Dendritic cell treated with granulocyte-macrophage colony-stimulating factor and Interleukin-4, amounts not matched to agents 40 ng/mL and 50 ng/mL, for 4 days (primary cell): ENCODE measurements at regions not wholly inside any gene's neighbourhood (a gene's known extent, or its start where the extent isn't known, plus 50 kb on each side); places are given as distances from the start of the nearest gene placed in this dataset.
"Not testable (repeated sequence)": the region's sequence is repeated elsewhere in the genome, so short reads cannot be mapped to it uniquely, and the experiment has no call there.

ENCODE experiments used
- H3K27ac Mint-ChIP-seq: one replicate; pipeline ENCODE4 v1.8.0; 2022; ENCODE audit warnings: mild to moderate bottlenecking, mixed read lengths
- H3K27me3 Mint-ChIP-seq: one replicate; pipeline ENCODE4 v1.8.0; 2022; ENCODE audit warnings: mild to moderate bottlenecking, mixed read lengths
- H3K36me3 Mint-ChIP-seq: one replicate; pipeline ENCODE4 v1.8.0; 2022; ENCODE audit warnings: low read depth, mixed read lengths
- H3K4me1 Mint-ChIP-seq: one replicate; pipeline ENCODE4 v1.8.0; 2022; ENCODE audit warnings: low read depth, mixed read lengths
- H3K4me3 Mint-ChIP-seq: one replicate; pipeline ENCODE4 v1.8.0; 2022; ENCODE audit warnings: mild to moderate bottlenecking, moderate library complexity, mixed read lengths
- H3K9me3 Mint-ChIP-seq: one replicate; pipeline ENCODE4 v1.8.0; 2022; ENCODE audit warnings: mixed read lengths
- intact Hi-C: fragments of 100-400 bp; cut with micrococcal nuclease; formaldehyde crosslinking; loops from one replicate; pipeline ENCODE4 v1.15.0; 2022

DNA sequence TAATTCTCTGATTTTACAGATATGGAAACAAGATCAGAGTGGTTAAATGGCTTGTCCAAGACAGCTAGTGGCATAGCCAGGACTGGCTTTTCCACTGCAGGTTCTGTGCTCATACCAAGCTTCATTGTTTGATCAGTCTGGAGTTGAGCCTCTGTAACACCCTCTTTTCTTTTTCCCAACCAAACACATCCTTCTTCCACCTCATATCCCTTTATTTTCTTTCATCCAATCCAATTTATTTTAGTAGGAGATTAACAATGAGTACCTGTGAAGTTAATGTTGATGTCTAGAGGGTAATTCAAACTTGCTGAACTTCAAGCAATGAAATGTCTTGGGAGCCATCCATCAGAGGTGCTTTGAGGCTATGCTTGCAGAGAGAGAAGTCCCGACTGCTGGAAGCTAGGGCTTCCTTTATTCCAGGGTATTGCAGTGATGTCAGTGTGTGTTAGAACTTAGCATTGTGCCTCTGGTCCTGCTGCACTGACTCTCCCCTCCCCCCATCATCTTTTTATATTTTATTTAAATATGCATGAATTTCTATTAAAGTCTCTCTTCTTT is 452.1 kb upstream of the PDE3A start:
- no peaks in the 10 kb centered on the region for H3K27me3 Mint-ChIP-seq
- H3K36me3 Mint-ChIP-seq = no peaks in the 10 kb centered on the region
- intact Hi-C loops = loop anchor here (5.0 to 10.0 kb wide), 3 partner anchors 161 to 1256 kb away; no protein-coding TSS in a partner anchor
- H3K9me3 Mint-ChIP-seq = peaks cover 12% of the 10 kb centered on the region
- no peak overlapping the region for H3K4me3 Mint-ChIP-seq
- H3K4me1 Mint-ChIP-seq = peaks cover 12% of the 10 kb centered on the region
- no peak overlapping the region for H3K27ac Mint-ChIP-seq

DNA sequence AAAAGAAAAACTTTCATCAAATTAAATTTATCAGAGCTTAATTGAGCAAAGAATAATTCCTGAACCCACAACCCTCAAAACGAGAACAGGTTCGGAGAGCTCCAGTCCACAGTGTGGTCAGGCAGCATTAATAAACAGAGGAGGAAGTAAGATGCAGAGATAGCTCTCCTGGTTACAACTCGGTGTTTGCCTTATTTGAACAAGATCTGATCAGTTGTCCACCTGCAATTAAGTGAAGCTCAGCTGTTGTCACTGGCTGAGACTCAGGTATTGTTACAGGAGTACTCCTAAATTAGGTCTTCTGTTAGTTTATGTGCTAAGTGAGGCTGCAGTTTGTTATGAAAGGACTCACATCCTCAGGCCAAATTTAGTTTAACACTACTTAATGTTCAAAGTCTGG is 451.4 kb upstream of the PDE3A start:
- Mint-ChIP-seq H3K36me3 (no peaks in the 10 kb centered on the region), H3K27ac (no peak overlapping the region), H3K9me3 (peaks cover 18% of the 10 kb centered on the region), H3K4me1 (peaks cover 17% of the 10 kb centered on the region), H3K4me3 (no peak overlapping the region), H3K27me3 (no peaks in the 10 kb centered on the region)
- intact Hi-C loops = loop anchor here (5.0 to 10.0 kb wide), 3 partner anchors 162 to 1255 kb away; no protein-coding TSS in a partner anchor

DNA sequence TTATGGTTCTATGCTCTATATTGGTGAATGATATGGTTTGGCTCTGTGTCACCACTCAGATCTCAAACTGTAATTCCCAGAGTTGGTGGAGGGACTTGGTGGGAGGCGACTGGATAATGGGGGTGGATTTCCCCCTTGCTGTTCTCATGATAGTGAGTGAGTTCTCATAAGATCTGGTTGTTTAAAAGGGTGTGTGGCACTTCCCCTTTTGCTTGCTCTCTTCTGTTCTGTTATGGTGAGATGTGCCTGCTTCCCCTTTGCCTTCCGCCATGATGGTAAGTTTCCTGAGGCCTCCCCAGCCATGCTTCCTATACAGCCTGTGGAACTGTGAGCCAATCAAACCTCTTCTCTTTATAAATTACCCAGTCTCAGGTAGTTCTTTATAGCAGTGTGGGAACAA is 446.6 kb upstream of the PDE3A start:
- H3K27ac Mint-ChIP-seq, H3K27me3 Mint-ChIP-seq, H3K4me3 Mint-ChIP-seq, H3K4me1 Mint-ChIP-seq, H3K36me3 Mint-ChIP-seq, intact Hi-C loops: not testable (repeated sequence)
- H3K9me3 Mint-ChIP-seq = peaks cover 28% of the 10 kb centered on the region

DNA sequence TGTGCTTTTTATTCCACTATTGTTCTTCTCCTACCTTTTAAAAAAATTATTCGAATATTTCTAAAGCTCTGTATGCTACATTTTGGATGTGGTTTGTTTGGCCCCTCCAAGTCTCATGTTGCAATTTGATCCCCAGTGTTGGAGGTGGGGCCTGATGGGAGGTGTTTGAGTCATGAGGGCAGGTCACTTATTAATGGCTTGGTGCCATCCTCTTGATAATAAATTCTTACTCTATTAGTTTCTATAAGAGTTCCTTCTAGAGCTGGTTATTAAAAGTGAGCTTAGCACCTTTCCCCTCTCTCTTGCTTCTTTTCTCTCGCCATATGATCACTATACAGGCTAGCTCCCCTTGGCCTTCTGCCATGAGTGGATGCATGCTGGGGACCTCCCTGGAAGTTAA is 445.6 kb upstream of the PDE3A start:
- intact Hi-C loops = no loop called here
- Mint-ChIP-seq H3K27me3 (no peaks in the 10 kb centered on the region), H3K9me3 (peaks cover 28% of the 10 kb centered on the region), H3K4me3 (no peak overlapping the region), H3K27ac (no peak overlapping the region), H3K36me3 (no peaks in the 10 kb centered on the region), H3K4me1 (peaks cover 5% of the 10 kb centered on the region)

DNA sequence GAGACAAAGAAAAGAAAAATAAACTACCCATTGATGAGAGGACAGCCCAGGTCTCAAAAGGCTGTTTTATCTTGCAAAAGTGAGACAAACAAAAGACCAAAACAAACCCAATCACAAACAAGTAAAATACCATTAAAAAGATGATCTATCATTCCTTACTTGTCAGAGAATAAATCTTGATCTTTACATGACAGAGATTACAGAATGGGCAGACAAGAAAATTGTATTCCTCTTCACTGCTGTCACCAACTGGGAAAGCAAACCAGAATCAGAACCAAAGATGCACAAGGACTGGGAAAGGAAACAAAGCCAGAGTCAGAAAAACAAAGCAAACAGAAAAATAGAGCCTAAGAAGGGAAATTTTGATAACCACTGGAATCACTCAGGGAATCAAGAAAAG is 444.0 kb upstream of the PDE3A start:
- Mint-ChIP-seq H3K9me3 (peaks cover 28% of the 10 kb centered on the region), H3K27me3 (no peaks in the 10 kb centered on the region)
- intact Hi-C loops = no loop called here

DNA sequence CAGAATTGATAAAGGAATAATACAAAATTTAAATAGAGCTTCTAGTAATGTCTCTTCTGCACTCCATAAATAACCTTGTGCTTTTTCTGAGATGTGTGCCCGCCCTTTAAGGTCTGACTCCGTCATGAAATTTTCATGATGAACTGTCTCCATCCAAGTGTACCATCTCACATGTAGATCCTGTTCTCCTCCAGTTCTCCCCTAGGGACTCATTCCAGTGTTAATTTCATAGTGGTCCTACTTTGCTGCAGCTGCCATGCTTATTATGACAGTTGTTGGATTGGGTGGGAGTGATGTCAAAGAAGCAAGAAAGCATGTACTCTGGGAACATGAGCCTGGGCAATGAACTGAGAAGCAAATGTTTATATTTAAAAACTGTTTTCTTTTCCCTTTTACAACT is 442.5 kb upstream of the PDE3A start:
- no peaks in the 10 kb centered on the region for H3K36me3 Mint-ChIP-seq
- H3K9me3 Mint-ChIP-seq = peaks cover 17% of the 10 kb centered on the region
- intact Hi-C loops = no loop called here

More for the DNA sequence above, 444.0 kb upstream of the PDE3A start:
- no peak overlapping the region for H3K27ac Mint-ChIP-seq
- H3K4me1 Mint-ChIP-seq = peaks cover 5% of the 10 kb centered on the region
- no peaks in the 10 kb centered on the region for H3K36me3 Mint-ChIP-seq
- H3K4me3 Mint-ChIP-seq = no peak overlapping the region

DNA sequence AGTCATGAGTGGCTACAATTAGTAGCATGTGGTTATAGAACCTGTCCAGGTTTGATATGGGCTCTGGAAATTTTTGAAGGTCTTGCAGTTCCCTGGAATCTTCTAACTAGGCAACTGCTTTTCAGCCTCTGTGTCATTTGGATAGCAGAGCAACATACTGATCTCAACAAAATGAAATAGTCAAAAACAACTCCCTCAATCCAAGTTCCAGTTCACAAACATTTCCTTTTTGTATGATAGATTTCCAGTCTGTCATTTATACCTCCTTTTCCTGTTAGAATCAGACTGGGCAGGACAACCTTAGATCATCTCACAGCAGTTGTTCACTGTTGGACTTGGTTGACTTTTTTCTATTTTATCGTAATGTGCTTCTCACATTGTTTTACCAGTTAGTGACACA is 442.1 kb upstream of the PDE3A start:
- H3K4me3 Mint-ChIP-seq = no peak overlapping the region
- H3K27me3 Mint-ChIP-seq = no peaks in the 10 kb centered on the region
- H3K27ac Mint-ChIP-seq = no peak overlapping the region
- H3K4me1 Mint-ChIP-seq = peaks cover 5% of the 10 kb centered on the region
- intact Hi-C loops = no loop called here
- no peaks in the 10 kb centered on the region for H3K36me3 Mint-ChIP-seq
- H3K9me3 Mint-ChIP-seq = peaks cover 16% of the 10 kb centered on the region

More for the DNA sequence above, 442.5 kb upstream of the PDE3A start:
- H3K4me3 Mint-ChIP-seq = no peak overlapping the region
- no peak overlapping the region for H3K27ac Mint-ChIP-seq
- H3K4me1 Mint-ChIP-seq = peaks cover 5% of the 10 kb centered on the region
- no peaks in the 10 kb centered on the region for H3K27me3 Mint-ChIP-seq

DNA sequence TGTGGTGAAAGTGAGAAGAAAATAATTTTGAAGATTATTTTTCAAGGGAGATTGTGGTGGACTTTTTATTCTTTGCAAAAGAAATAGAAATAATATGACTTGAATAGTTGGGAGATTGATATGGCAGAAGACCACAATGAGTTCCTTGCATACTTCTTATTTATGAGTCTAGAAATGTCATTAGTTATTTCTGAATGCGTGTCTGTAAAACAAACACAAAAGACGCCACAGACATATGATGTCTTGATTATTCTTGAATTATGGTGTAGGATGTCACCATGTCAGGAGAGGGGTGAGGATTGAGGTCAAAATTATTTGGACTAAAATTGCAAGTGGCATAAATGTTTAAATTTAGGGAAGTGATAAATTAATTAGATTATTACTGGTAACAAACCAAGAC is 440.7 kb upstream of the PDE3A start:
- no peak overlapping the region for H3K27ac Mint-ChIP-seq
- intact Hi-C loops = no loop called here
- no peaks in the 10 kb centered on the region for H3K27me3 Mint-ChIP-seq
- H3K4me1 Mint-ChIP-seq = no peaks in the 10 kb centered on the region
- no peak overlapping the region for H3K4me3 Mint-ChIP-seq
- H3K36me3 Mint-ChIP-seq = no peaks in the 10 kb centered on the region
- H3K9me3 Mint-ChIP-seq = peaks cover 3% of the 10 kb centered on the region

DNA sequence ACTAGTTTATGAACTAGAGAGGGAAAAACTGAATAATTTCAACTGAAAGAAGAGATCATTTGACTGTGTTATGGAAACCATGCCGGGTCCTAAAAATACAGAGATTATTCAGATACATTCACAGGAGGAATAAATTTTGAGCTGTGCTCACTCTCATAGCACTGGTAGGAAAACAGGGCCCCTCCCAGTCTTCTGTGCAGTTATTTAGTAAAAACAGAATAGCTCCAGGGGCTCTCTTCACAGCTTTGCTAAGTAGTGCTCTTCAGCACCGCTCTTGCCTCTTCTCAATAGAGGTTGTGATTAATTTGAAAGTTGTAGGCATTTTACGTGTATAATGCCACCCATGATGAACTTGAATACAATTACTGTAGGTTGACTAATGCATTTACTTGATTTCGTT is 435.9 kb upstream of the PDE3A start:
- Mint-ChIP-seq H3K27me3 (no peaks in the 10 kb centered on the region), H3K9me3 (no peaks in the 10 kb centered on the region), H3K27ac (no peak overlapping the region), H3K4me1 (no peaks in the 10 kb centered on the region), H3K36me3 (no peaks in the 10 kb centered on the region), H3K4me3 (no peak overlapping the region)
- intact Hi-C loops = no loop called here

DNA sequence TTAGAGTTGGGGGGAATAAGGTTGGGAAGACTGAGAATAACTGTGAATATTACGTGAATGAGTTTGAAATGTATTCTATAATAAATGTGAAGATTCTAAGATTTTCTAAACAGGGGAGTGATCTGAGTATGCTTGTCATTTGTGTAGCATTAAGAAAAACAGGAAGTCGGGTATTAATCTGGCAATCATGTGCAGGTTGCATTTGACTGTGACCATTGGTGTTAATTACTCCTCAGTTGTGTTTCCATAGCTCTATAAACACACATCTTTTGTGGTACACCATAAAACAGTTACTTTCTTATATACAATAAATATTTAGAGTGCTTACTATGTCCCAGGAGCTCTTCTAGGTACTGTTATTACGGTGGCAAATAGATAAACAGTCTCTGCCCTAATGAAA is 434.4 kb upstream of the PDE3A start:
- no peaks in the 10 kb centered on the region for H3K36me3 Mint-ChIP-seq
- no peaks in the 10 kb centered on the region for H3K27me3 Mint-ChIP-seq
- intact Hi-C loops = no loop called here
- H3K4me3 Mint-ChIP-seq = no peak overlapping the region
- no peak overlapping the region for H3K27ac Mint-ChIP-seq
- H3K4me1 Mint-ChIP-seq = no peaks in the 10 kb centered on the region
- no peaks in the 10 kb centered on the region for H3K9me3 Mint-ChIP-seq

DNA sequence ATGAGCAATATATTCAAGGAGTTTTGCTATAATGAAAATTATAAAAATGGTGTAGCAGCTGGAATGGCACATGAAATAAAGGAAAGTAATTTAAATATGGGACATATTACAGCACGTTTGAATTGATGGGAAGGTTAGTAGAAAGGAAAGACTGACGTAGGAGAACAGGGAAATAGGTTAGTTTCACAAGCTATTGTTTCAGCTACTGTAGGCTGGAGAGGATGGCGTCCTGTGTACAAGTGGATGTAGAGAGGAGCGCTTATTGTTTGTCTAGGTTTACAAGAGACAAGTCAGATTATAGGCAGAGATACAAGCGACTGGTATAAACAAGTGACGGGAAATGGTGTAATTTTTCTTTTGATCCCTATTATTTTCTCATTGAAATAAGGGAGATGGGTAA is 431.2 kb upstream of the PDE3A start:
- no peaks in the 10 kb centered on the region for H3K36me3 Mint-ChIP-seq
- no peak overlapping the region for H3K27ac Mint-ChIP-seq
- H3K9me3 Mint-ChIP-seq = no peaks in the 10 kb centered on the region
- H3K27me3 Mint-ChIP-seq = no peaks in the 10 kb centered on the region
- no peaks in the 10 kb centered on the region for H3K4me1 Mint-ChIP-seq
- no peak overlapping the region for H3K4me3 Mint-ChIP-seq
- intact Hi-C loops = no loop called here

DNA sequence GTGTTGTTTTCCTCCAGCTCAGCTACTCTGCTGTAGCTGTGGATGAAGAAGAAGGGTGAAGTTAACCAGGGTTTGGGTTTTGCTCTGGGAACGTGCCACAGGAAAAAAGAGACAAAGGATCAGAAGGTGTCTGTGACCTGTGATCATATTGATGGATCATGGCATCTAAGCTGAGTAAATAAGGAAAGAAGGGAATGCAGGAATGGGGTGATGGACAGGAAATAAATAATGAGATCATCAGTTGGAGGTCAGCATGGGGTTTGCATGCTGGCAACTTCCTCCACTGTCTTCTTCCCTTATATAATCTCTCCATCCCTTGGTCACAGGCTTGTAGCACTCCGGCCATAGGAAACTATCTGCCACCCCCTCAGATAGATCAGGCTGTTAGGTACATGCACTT is 430.3 kb upstream of the PDE3A start:
- no peaks in the 10 kb centered on the region for H3K36me3 Mint-ChIP-seq
- no peak overlapping the region for H3K4me3 Mint-ChIP-seq
- no peaks in the 10 kb centered on the region for H3K27me3 Mint-ChIP-seq
- no peak overlapping the region for H3K27ac Mint-ChIP-seq
- no peaks in the 10 kb centered on the region for H3K9me3 Mint-ChIP-seq
- no peaks in the 10 kb centered on the region for H3K4me1 Mint-ChIP-seq
- intact Hi-C loops = no loop called here

DNA sequence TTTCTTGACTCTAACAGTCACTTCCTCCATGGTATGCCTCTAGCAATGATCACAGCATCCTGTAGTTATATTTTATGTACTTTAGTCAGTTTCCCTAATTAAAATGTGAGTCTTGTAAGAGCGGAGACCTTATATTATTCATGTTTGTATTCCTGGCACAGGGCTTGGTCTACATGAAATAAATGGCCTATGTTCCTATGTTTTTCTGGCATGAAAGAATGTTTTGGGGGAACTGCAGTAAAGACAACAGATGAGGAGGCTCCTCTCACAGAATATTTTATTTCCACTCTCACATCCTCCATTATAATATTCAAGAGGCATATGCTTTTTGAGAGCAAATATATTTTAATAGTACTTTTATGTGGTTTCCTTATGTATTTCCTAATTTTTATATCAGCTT is 429.8 kb upstream of the PDE3A start:
- Mint-ChIP-seq H3K36me3 (no peaks in the 10 kb centered on the region), H3K9me3 (no peaks in the 10 kb centered on the region), H3K27me3 (no peaks in the 10 kb centered on the region), H3K4me1 (no peaks in the 10 kb centered on the region), H3K4me3 (no peak overlapping the region), H3K27ac (no peak overlapping the region)
- intact Hi-C loops = no loop called here

DNA sequence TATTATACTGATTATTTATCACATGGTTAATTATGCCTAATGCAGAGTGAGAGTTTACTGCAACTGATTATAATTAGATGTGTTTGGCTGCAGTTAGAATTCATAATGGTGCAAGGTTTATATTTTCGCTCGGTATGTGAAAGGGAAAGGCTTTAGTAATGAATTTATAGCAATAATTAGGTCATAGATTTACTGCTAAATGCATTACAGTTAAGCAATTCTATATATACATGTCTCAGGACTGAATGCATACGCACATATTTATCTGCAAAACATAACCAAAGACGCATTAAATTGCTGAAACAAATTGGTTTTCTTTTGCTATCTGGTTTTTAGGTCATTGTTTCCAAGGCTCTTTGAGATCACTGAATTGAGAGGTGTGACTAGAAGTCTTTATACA is 428.1 kb upstream of the PDE3A start:
- H3K9me3 Mint-ChIP-seq = no peaks in the 10 kb centered on the region
- intact Hi-C loops = no loop called here
- no peaks in the 10 kb centered on the region for H3K27me3 Mint-ChIP-seq
- H3K36me3 Mint-ChIP-seq = no peaks in the 10 kb centered on the region
- H3K4me1 Mint-ChIP-seq = no peaks in the 10 kb centered on the region
- no peak overlapping the region for H3K27ac Mint-ChIP-seq
- no peak overlapping the region for H3K4me3 Mint-ChIP-seq

DNA sequence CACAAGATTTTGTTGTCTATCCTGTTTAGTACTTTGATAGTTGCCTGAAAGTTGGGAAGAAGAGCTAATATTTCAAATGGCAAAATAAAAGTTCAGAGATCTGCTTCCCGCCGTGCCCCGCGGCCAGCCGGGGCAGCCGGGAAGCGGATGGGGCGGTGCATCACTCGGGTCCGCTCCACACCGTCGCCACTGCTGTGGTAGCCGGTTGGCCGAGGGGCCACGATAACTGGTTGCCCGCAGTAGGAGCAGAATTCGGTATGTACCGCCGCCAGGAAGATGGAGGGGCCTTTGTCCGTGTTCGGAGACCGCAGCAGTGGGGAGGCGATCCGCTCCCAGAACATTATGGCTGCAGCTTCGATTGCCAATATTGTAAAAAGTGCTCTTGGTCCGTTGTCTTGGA is 427.2 kb upstream of the PDE3A start:
- Mint-ChIP-seq H3K9me3 (no peaks in the 10 kb centered on the region), H3K4me3 (no peak overlapping the region), H3K27ac (no peak overlapping the region), H3K36me3 (no peaks in the 10 kb centered on the region), H3K4me1 (no peaks in the 10 kb centered on the region), H3K27me3 (no peaks in the 10 kb centered on the region)
- intact Hi-C loops = no loop called here
